Esophagus squamous epithelium (tissue), 5 donors: ENCODE measurements at regions not wholly inside any gene's neighbourhood (a gene's known extent, or its start where the extent isn't known, plus 50 kb on each side); places are given as distances from the start of the nearest gene placed in this dataset.

Experiments
- DNase-seq: peaks from one replicate; lab custom pipeline; 2025; lab: John Stamatoyannopoulos, UW
- H3K27ac ChIP-seq, 4 donors: fragments of 200-600 bp; sonication (generic); one replicate each; pipeline ENCODE4 v1.5.1; 2016 to 2019; ENCODE audit warnings: mild to moderate bottlenecking in 1 of 4
- H3K27me3 ChIP-seq, 4 donors: fragments of 200-600 bp; sonication (generic); 1 replicate in 3 of 4; 2 replicates in 1 of 4; pipeline versions ENCODE4 v1.5.1 to v1.6.0; 2017 to 2021; ENCODE audit warnings: antibody characterized with exemption in 1 of 4
- H3K36me3 ChIP-seq, 3 donors: fragments of 200-600 bp; sonication (generic); one replicate each; pipeline ENCODE4 v1.5.1; 2016 to 2019
- H3K4me1 ChIP-seq, 3 donors: fragments of 200-600 bp; sonication (generic); one replicate each; pipeline ENCODE4 v1.5.1; 2017 to 2019
- H3K4me3 ChIP-seq, 4 donors: fragments of 200-600 bp; sonication (generic); 1 replicate in 3 of 4; 2 replicates in 1 of 4; pipeline ENCODE4 v1.5.1; 2016 to 2019; ENCODE audit warnings: mild to moderate bottlenecking in 2 of 4, moderate library complexity in 1 of 4
- H3K9me3 ChIP-seq, 3 donors: fragments of 200-600 bp; sonication (generic); one replicate each; pipeline ENCODE4 v1.5.1; 2016 to 2019
- POLR2A ChIP-seq, 4 donors: fragments of 450-650 bp; IDR thresholded peaks; one replicate each; pipeline ENCODE4 v1.6.1; 2017; ENCODE audit warnings: antibody characterized with exemption in 4 of 4, mild to moderate bottlenecking in 4 of 4, moderate library complexity in 3 of 4
- WGBS, 2 donors: methylation state at CpG; one replicate each; pipeline ENCODE4 v1.1.5; 2018; 5-methylcytosine and 5-hydroxymethylcytosine counted together
- intact Hi-C: fragments of 100-400 bp; cut with DNase I; formaldehyde crosslinking; loops from one replicate; pipeline ENCODE4 v1.15.0; 2022
- TF ChIP-seq, protein P1 (sequence below), 6 experiments: fragments of 450-650 bp in 4 of 6; fragments of 200-600 bp in 2 of 6; sonication (generic) in 2 of 6; IDR thresholded peaks; one replicate each; pipeline ENCODE4 v1.5.1; 2016 to 2019; ENCODE audit warnings: antibody characterized with exemption in 6 of 6, mild to moderate bottlenecking in 4 of 6, moderate library complexity in 4 of 6
- donor health status: DM: yes; HTN: yes; CAD: no.

DNA sequence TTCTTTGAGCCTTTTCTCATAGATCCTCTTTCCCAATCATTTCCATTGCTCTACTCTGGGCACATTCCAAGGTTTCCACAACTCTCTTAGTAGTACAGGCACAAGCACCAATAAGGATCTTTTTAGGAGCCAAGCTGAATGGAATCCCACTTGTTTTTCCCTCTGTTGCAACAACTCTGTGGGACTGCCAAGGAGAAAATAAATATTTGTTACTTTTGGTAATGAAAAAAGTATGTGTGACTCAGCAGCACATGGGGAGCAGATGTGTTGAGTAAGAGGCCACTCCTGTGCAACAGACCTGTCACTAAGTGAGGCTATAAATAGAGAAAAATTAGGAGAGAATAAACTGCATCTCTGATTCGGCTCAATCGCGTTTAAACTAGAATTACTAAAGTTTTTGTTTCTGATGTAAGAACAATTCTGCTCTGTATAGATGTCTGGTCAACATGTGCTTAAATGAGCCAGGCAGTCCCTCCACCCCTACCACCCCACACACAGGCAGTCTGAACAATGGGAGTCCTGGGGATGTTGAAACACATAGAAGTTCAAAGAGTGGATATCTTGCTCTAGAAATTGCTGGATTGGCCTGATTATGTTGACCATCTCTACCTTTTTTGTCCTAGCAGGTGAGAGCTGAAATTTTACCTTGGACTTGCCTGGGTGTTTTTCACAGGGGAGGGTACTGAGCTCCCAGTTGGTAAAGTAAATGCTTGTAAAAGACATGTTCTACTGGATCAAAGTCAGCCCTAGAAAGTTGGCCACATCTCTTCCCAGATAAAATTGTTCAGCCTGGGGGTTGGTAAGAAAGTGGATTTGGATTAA, 244.3 kb upstream of the NOVA1 start:
- DNase-seq, result no peak
- Histone ChIP-seq H3K4me1 (peaks cover 0 to 4% (median 0%) of the 10 kb centered on the region in 3 donors), H3K4me3 (no peak overlapping the region), H3K9me3 (no peaks in the 10 kb centered on the region), H3K36me3 (no peaks in the 10 kb centered on the region), H3K27me3 (no peaks in the 10 kb centered on the region), H3K27ac (peak overlapping the region in 2 of 4 donors; percentile 49 to 51)
- WGBS, 2 donors, result 11 to 30% methylated on average over 3 of the region's 3 CpGs
- intact Hi-C loops, result no loop called here
- TF ChIP-seq, protein P1, sequence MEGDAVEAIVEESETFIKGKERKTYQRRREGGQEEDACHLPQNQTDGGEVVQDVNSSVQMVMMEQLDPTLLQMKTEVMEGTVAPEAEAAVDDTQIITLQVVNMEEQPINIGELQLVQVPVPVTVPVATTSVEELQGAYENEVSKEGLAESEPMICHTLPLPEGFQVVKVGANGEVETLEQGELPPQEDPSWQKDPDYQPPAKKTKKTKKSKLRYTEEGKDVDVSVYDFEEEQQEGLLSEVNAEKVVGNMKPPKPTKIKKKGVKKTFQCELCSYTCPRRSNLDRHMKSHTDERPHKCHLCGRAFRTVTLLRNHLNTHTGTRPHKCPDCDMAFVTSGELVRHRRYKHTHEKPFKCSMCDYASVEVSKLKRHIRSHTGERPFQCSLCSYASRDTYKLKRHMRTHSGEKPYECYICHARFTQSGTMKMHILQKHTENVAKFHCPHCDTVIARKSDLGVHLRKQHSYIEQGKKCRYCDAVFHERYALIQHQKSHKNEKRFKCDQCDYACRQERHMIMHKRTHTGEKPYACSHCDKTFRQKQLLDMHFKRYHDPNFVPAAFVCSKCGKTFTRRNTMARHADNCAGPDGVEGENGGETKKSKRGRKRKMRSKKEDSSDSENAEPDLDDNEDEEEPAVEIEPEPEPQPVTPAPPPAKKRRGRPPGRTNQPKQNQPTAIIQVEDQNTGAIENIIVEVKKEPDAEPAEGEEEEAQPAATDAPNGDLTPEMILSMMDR (IDR thresholded peaks at IDR 0.05), result no peak
- TF ChIP-seq POLR2A (IDR thresholded peaks at IDR 0.05), result no peak

DNA sequence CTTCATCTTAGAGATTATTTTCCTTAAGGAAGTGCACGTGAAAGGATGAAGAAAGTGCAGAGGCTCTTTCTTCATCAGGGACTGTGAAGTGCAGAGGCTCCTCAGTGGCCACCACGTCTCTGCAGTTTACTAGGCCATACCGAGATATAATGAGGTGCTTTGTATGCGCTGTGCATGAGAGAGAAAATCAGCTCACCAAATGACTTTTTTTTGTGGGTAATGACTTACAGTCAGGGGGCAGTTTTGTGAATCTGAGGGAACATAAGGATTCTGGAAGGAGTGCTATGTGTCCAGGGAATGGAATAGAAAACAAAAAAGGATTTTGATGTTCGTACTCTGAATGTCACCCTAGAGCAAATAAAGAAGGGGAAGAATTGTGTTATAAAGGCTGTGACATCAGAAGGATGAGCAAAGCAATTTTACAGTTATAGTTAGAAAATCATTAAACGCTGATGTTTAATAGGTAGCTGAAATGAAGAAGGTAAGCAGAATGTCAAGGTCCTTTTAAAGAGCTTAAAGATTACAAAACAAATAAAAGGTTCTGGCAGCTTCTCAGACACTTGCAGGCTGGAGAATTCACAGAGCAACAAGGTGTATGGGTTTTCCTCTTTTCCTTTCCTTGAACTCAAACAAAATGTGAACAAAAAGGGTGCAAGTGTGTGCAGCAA, 247.5 kb upstream of the NOVA1 start:
- intact Hi-C loops, result no loop called here
- Histone ChIP-seq H3K36me3 (no peaks in the 10 kb centered on the region), H3K4me3 (no peak overlapping the region), H3K27me3 (no peaks in the 10 kb centered on the region), H3K4me1 (peaks cover 0 to 4% (median 0%) of the 10 kb centered on the region in 3 donors), H3K9me3 (no peaks in the 10 kb centered on the region), H3K27ac (no peak overlapping the region)
- DNase-seq, result no peak
- no peak for TF ChIP-seq POLR2A (IDR thresholded peaks at IDR 0.05)
- TF ChIP-seq, protein P1 (IDR thresholded peaks at IDR 0.05), result no peak
- WGBS, 2 donors, result 61 to 68% methylated on average over 6 of the region's 6 CpGs

DNA sequence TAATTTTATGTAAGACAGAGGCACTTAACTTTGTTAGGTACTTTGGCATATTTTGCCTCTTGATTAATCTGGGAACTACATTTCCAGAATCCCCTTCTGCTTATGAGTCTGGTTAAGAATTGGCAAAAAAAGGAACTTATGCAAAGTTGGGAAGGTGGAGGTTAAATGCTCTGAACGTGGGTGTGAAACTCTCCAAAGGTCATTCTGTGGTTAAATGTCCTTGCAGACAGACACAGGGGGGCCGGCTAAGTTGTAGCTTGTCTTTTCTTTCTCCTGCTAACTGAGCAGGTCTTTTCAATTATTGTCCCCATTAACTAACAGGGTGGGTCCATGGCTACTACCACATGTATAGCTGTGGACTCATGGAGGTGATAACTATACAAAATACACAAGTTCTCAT, 248.6 kb upstream of the NOVA1 start:
- intact Hi-C loops, result no loop called here
- Histone ChIP-seq H3K4me3 (no peak overlapping the region), H3K27me3 (no peaks in the 10 kb centered on the region), H3K9me3 (no peaks in the 10 kb centered on the region), H3K4me1 (peaks cover 0 to 4% (median 0%) of the 10 kb centered on the region in 3 donors), H3K27ac (no peak overlapping the region), H3K36me3 (no peaks in the 10 kb centered on the region)
- DNase-seq, result no peak
- TF ChIP-seq POLR2A (IDR thresholded peaks at IDR 0.05), result no peak
- TF ChIP-seq, protein P1 (IDR thresholded peaks at IDR 0.05), result no peak
- 24 to 39% methylated on average over 2 of the region's 2 CpGs for WGBS, 2 donors

DNA sequence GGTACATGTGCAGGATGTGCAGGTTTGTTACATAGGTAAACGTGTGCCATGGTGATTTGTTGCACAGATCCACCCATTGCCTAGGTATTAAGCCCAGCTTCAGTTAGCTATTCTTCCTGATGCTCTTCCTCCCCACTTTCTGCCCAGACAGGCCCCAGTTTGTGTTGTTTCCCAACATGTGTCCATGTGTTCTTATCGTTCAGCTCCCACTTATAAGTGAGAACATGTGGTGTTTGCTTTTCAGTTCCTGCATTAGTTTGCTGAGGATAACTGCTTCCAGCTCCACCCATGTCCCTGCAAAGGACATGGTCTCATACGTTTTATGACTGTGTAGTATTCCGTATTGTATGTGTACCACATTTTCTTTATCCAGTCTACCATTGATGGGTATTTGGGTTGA, 251.7 kb upstream of the NOVA1 start:
- Histone ChIP-seq H3K4me3 (no peak overlapping the region), H3K4me1 (no peaks in the 10 kb centered on the region), H3K9me3 (no peaks in the 10 kb centered on the region), H3K36me3 (no peaks in the 10 kb centered on the region), H3K27me3 (no peaks in the 10 kb centered on the region), H3K27ac (no peak overlapping the region)
- 43 to 63% methylated on average over 4 of the region's 4 CpGs for whole genome bisulfite sequencing, 2 donors
- no peak for DNase-seq
- intact Hi-C loops, result no loop called here
- TF ChIP-seq POLR2A (IDR thresholded peaks at IDR 0.05), result no peak
- TF ChIP-seq, protein P1 (IDR thresholded peaks at IDR 0.05), result no peak

DNA sequence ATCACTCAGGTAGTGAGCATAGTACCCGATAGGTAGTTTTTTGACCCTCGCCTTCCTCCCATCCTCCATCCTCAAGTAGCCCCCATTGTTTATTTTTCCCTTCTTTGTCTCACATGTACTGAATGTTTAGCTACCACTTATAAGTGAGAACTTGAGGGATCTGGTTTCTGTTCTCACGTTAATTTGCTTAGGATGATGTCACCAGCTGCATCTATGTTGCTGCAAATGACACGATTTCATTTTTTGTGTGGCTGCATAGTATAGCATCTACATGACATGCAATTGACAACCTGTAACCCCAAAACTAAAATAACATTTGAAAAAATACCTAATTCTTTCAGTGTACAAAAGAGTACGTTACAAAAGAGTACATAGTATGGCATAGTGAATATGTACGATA, 254.0 kb upstream of the NOVA1 start:
- no peaks in the 10 kb centered on the region for H3K4me1 ChIP-seq
- no peaks in the 10 kb centered on the region for H3K9me3 ChIP-seq
- H3K27ac ChIP-seq, result no peak overlapping the region
- WGBS, 2 donors, result 76 to 87% methylated on average over 6 of the region's 6 CpGs
- no peaks in the 10 kb centered on the region for H3K27me3 ChIP-seq
- no peak overlapping the region for H3K4me3 ChIP-seq
- no peak for DNase-seq
- TF ChIP-seq, protein P1 (IDR thresholded peaks at IDR 0.05), result no peak
- TF ChIP-seq POLR2A (IDR thresholded peaks at IDR 0.05), result no peak
- intact Hi-C loops, result no loop called here
- no peaks in the 10 kb centered on the region for H3K36me3 ChIP-seq
